GM23338 (cell line): ENCODE measurements at regions not wholly inside any gene's neighbourhood (a gene's known extent, or its start where the extent isn't known, plus 50 kb on each side); places are given as distances from the start of the nearest gene placed in this dataset.

Experiments
- ATAC-seq: fragments of 200-7000 bp; cut with Tn5 transposase; 3 replicates; pipeline ENCODE4 v1.9.1; 2020
- DNase-seq: peaks from one replicate; pipeline ENCODE4 v3.0.0-alpha.2; 2015; ENCODE audit warnings: low spot score
- H2AFZ ChIP-seq: fragments of 200-600 bp; sonication (generic); 2 replicates; pipeline ENCODE4 v1.8.0; 2016; ENCODE audit warnings: antibody characterized with exemption, mild to moderate bottlenecking, moderate library complexity
- H3F3A ChIP-seq: fragments of 200-600 bp; sonication (generic); replicated peaks from 2 replicates; pipeline ENCODE4 v1.8.0; 2017; ENCODE audit warnings: antibody characterized with exemption, mixed run types, low read depth
- H3K27ac ChIP-seq: fragments of 200-600 bp; sonication (generic); 2 replicates; pipeline ENCODE4 v1.6.1; 2016; ENCODE audit warnings: low read depth
- H3K27me3 ChIP-seq: fragments of 200-600 bp; sonication (generic); 2 replicates; pipeline ENCODE4 v1.8.0; 2016; ENCODE audit warnings: mild to moderate bottlenecking, mixed run types, moderate library complexity; ENCODE audit not compliant: insufficient read depth
- H3K36me3 ChIP-seq: fragments of 200-600 bp; sonication (generic); 2 replicates; pipeline ENCODE4 v1.8.0; 2016; ENCODE audit warnings: mild to moderate bottlenecking; ENCODE audit not compliant: insufficient read depth
- H3K4me1 ChIP-seq: fragments of 200-600 bp; sonication (generic); 2 replicates; pipeline ENCODE4 v1.8.0; 2016; ENCODE audit warnings: mild to moderate bottlenecking, moderate library complexity; ENCODE audit not compliant: insufficient read depth
- H3K4me2 ChIP-seq: fragments of 200-600 bp; sonication (generic); 2 replicates; pipeline ENCODE4 v1.7.1; 2017; ENCODE audit warnings: mixed run types
- H3K4me3 ChIP-seq: fragments of 200-600 bp; sonication (generic); 2 replicates; pipeline ENCODE4 v1.6.1; 2016; ENCODE audit warnings: mixed run types
- H3K79me2 ChIP-seq: fragments of 200-600 bp; sonication (generic); replicated peaks from 2 replicates; pipeline ENCODE4 v1.8.0; 2017; ENCODE audit warnings: mild to moderate bottlenecking; ENCODE audit not compliant: insufficient read depth
- H3K9me2 ChIP-seq: fragments of 200-600 bp; sonication (generic); 2 replicates; pipeline ENCODE4 v1.8.0; 2017; ENCODE audit not compliant: insufficient read depth
- H4K20me1 ChIP-seq: fragments of 200-600 bp; sonication (generic); replicated peaks from 2 replicates; pipeline ENCODE4 v1.8.0; 2017; ENCODE audit warnings: mild to moderate bottlenecking; ENCODE audit not compliant: insufficient read depth
- H3K27ac Mint-ChIP-seq: 2 replicates; pipeline ENCODE4 v1.8.0; 2020; ENCODE audit warnings: inconsistent platforms, mild to moderate bottlenecking, moderate library complexity, mixed read lengths
- H3K27me3 Mint-ChIP-seq: 3 replicates; pipeline ENCODE4 v1.8.0; 2022; ENCODE audit warnings: low read depth, mild to moderate bottlenecking, moderate library complexity, mixed read lengths, inconsistent platforms; ENCODE audit not compliant: insufficient read depth, poor library complexity
- H3K36me3 Mint-ChIP-seq: 3 replicates; pipeline ENCODE4 v1.8.0; 2021; ENCODE audit warnings: low read depth, mild to moderate bottlenecking, inconsistent platforms, moderate library complexity, mixed read lengths
- H3K4me1 Mint-ChIP-seq: 3 replicates; pipeline ENCODE4 v1.8.0; 2020; ENCODE audit warnings: mild to moderate bottlenecking, inconsistent platforms, mixed read lengths
- H3K4me3 Mint-ChIP-seq: 3 replicates; pipeline ENCODE4 v1.8.0; 2021; ENCODE audit warnings: moderate library complexity, mild to moderate bottlenecking, inconsistent platforms, mixed read lengths
- H3K9me3 Mint-ChIP-seq: 3 replicates; pipeline ENCODE4 v1.8.0; 2020; ENCODE audit warnings: moderate library complexity, mild to moderate bottlenecking, inconsistent platforms, mixed read lengths
- CREB1 ChIP-seq: fragments of 250-450 bp; sonication (Bioruptor Pico); IDR thresholded peaks from 2 replicates; pipeline ENCODE4 v1.5.0; 2020; ENCODE audit warnings: low read depth, mild to moderate bottlenecking, moderate library complexity
- CTCF ChIP-seq, 2 experiments: fragments of 200-600 bp in 1 of 2; sonication (generic) in 1 of 2; conservative IDR thresholded peaks; 2 replicates each; pipeline versions ENCODE4 v1.5.1 to v1.6.1; 2016 to 2017; ENCODE audit warnings: antibody characterized with exemption in 2 of 2, low read depth in 2 of 2, mild to moderate bottlenecking in 2 of 2, moderate library complexity in 1 of 2
- EZH2 ChIP-seq: fragments of 200-600 bp; sonication (generic); IDR thresholded peaks from one replicate; pipeline ENCODE4 v1.8.0; 2017; ENCODE audit warnings: antibody characterized with exemption, mild to moderate bottlenecking, low read depth; ENCODE audit not compliant: unreplicated experiment
- JUNB ChIP-seq: IDR thresholded peaks from one replicate; pipeline ENCODE4 v1.6.1; 2016; ENCODE audit warnings: antibody characterized with exemption; ENCODE audit not compliant: unreplicated experiment
- NANOG ChIP-seq: IDR thresholded peaks from 2 replicates; pipeline ENCODE4 v1.6.1; 2016; ENCODE audit warnings: antibody characterized with exemption, borderline replicate concordance
- POLR2AphosphoS5 ChIP-seq: IDR thresholded peaks from 2 replicates; pipeline ENCODE4 v1.6.1; 2016; ENCODE audit warnings: antibody characterized with exemption, low read depth
- STAT1 ChIP-seq: IDR thresholded peaks from one replicate; pipeline ENCODE4 v1.6.1; 2016; ENCODE audit warnings: antibody characterized with exemption; ENCODE audit not compliant: unreplicated experiment
- ZNF114 ChIP-seq: fragments of 250-450 bp; sonication (Bioruptor Pico); IDR thresholded peaks from 2 replicates; pipeline ENCODE4 v1.5.0; 2020; ENCODE audit warnings: mild to moderate bottlenecking, moderate library complexity
- ZNF331 ChIP-seq: fragments of 250-450 bp; sonication (Bioruptor Pico); IDR thresholded peaks from 2 replicates; pipeline ENCODE4 v1.5.0; 2020; ENCODE audit warnings: low read depth, mild to moderate bottlenecking, moderate library complexity
- ZNF462 ChIP-seq: fragments of 250-450 bp; sonication (Bioruptor Pico); IDR thresholded peaks from 2 replicates; pipeline ENCODE4 v1.5.0; 2020; ENCODE audit warnings: mild to moderate bottlenecking, moderate library complexity
- TF ChIP-seq, protein P1 (sequence below): IDR thresholded peaks from 2 replicates; pipeline ENCODE4 v1.6.1; 2016; ENCODE audit warnings: antibody characterized with exemption
- TF ChIP-seq, protein P2 (sequence below): IDR thresholded peaks from one replicate; pipeline ENCODE4 v1.6.1; 2018; ENCODE audit warnings: antibody characterized with exemption; ENCODE audit not compliant: unreplicated experiment

DNA sequence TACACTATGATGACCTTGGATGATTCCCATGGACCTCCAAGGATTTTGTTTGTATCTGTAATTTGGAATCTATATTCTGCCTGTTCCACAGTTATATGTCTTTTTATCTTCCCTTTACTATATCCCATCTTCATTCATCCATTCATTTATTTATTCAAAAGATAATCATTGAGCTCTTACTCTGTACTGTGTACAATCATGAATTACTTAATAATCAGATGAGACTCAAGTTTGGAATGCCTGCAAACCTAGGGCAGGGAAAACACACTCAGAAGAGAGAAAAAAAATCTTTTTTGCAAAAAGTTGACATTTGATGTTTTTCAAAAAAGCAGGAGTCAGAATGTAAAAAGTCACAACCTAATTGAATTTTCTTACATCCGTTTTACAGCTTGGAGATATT is 170.2 kb upstream of the GNAI1 start:
- Mint-ChIP-seq H3K27ac (no peak overlapping the region), H3K4me3 (no peak overlapping the region), H3K9me3 (no peaks in the 10 kb centered on the region), H3K4me1 (peaks cover 10% of the 10 kb centered on the region; the same call in 2 of the 3 replicates), H3K27me3 (no peaks in the 10 kb centered on the region), H3K36me3 (no peaks in the 10 kb centered on the region)
- H2AFZ ChIP-seq: no peak overlapping the region
- H3K4me2 ChIP-seq: no peak overlapping the region
- no peaks in the 10 kb centered on the region for H4K20me1 ChIP-seq
- no peak for ATAC-seq
- peaks cover 6% of the 10 kb centered on the region; the same call in 1 of the 2 replicates for H3K4me1 ChIP-seq
- TF ChIP-seq, protein P1, sequence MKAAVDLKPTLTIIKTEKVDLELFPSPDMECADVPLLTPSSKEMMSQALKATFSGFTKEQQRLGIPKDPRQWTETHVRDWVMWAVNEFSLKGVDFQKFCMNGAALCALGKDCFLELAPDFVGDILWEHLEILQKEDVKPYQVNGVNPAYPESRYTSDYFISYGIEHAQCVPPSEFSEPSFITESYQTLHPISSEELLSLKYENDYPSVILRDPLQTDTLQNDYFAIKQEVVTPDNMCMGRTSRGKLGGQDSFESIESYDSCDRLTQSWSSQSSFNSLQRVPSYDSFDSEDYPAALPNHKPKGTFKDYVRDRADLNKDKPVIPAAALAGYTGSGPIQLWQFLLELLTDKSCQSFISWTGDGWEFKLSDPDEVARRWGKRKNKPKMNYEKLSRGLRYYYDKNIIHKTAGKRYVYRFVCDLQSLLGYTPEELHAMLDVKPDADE: no peak
- TF ChIP-seq ZNF331 (CRISPR knock-in tag): no peak
- TF ChIP-seq CREB1: no peak
- TF ChIP-seq JUNB: no peak
- TF ChIP-seq ZNF114 (CRISPR knock-in tag): no peak
- TF ChIP-seq CTCF (conservative IDR thresholded peaks at IDR 0.05; ENCODE audit: low read depth in 2 of 2): no peak
- no peak for TF ChIP-seq POLR2AphosphoS5
- TF ChIP-seq, protein P2, sequence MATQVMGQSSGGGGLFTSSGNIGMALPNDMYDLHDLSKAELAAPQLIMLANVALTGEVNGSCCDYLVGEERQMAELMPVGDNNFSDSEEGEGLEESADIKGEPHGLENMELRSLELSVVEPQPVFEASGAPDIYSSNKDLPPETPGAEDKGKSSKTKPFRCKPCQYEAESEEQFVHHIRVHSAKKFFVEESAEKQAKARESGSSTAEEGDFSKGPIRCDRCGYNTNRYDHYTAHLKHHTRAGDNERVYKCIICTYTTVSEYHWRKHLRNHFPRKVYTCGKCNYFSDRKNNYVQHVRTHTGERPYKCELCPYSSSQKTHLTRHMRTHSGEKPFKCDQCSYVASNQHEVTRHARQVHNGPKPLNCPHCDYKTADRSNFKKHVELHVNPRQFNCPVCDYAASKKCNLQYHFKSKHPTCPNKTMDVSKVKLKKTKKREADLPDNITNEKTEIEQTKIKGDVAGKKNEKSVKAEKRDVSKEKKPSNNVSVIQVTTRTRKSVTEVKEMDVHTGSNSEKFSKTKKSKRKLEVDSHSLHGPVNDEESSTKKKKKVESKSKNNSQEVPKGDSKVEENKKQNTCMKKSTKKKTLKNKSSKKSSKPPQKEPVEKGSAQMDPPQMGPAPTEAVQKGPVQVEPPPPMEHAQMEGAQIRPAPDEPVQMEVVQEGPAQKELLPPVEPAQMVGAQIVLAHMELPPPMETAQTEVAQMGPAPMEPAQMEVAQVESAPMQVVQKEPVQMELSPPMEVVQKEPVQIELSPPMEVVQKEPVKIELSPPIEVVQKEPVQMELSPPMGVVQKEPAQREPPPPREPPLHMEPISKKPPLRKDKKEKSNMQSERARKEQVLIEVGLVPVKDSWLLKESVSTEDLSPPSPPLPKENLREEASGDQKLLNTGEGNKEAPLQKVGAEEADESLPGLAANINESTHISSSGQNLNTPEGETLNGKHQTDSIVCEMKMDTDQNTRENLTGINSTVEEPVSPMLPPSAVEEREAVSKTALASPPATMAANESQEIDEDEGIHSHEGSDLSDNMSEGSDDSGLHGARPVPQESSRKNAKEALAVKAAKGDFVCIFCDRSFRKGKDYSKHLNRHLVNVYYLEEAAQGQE: no peak
- TF ChIP-seq NANOG: no peak
- no peak for TF ChIP-seq STAT1
- no peak for TF ChIP-seq ZNF462 (CRISPR knock-in tag)
- no peak for TF ChIP-seq EZH2
- H3K9me2 ChIP-seq: peaks cover 4% of the 10 kb centered on the region; the same call in 1 of the 2 replicates
- H3K4me3 ChIP-seq: no peak overlapping the region
- H3K36me3 ChIP-seq: no peaks in the 10 kb centered on the region
- H3F3A ChIP-seq: no peaks in the 10 kb centered on the region
- no peak for DNase-seq
- no peaks in the 10 kb centered on the region for H3K27me3 ChIP-seq
- H3K79me2 ChIP-seq: no peaks in the 10 kb centered on the region
- H3K27ac ChIP-seq: no peak overlapping the region
